GM06990 (cell line): ENCODE measurements at regions not wholly inside any gene's neighbourhood (a gene's known extent, or its start where the extent isn't known, plus 50 kb on each side); places are given as distances from the start of the nearest gene placed in this dataset.

Experiments
- DNase-seq: peaks from one replicate; pipeline ENCODE4 v3.0.0-alpha.2; 2011; ENCODE audit not compliant: insufficient read length; ENCODE audit errors: extremely low read depth
- H3K27me3 ChIP-seq: replicated peaks from 2 replicates; pipeline ENCODE4 v1.6.0; 2011; ENCODE audit warnings: low read length; ENCODE audit not compliant: control insufficient read depth, insufficient read depth
- H3K36me3 ChIP-seq: 2 replicates; pipeline ENCODE4 v1.5.1; 2011; ENCODE audit warnings: low read length; ENCODE audit not compliant: control insufficient read depth, insufficient read depth
- H3K4me3 ChIP-seq: replicated peaks from 2 replicates; pipeline ENCODE4 v1.5.1; 2011; ENCODE audit warnings: low read depth, mild to moderate bottlenecking, control low read depth, low read length
- CTCF ChIP-seq: IDR thresholded peaks from 2 replicates; pipeline ENCODE4 v1.5.1; 2011; ENCODE audit warnings: low read length, control low read depth, mild to moderate bottlenecking, inconsistent platforms; ENCODE audit not compliant: insufficient read depth, poor library complexity, severe bottlenecking

GRCh38 chr3:178082326-178082906, 453.8 kb upstream of the KCNMB2 start:
- no peak for TF ChIP-seq CTCF
- DNase-seq: no peak
- no peaks in the 10 kb centered on the region for H3K27me3 ChIP-seq
- no peak overlapping the region for H3K4me3 ChIP-seq
- H3K36me3 ChIP-seq: no peaks in the 10 kb centered on the region

GRCh38 chr3:178083906-178084866, 452.1 kb upstream of the KCNMB2 start:
- H3K27me3 ChIP-seq: no peaks in the 10 kb centered on the region
- no peaks in the 10 kb centered on the region for H3K36me3 ChIP-seq
- TF ChIP-seq CTCF: peak; percentile 30
- no peak for DNase-seq
- no peak overlapping the region for H3K4me3 ChIP-seq

- Histone ChIP-seq H3K4me3 (no peak overlapping the region), H3K27me3 (no peaks in the 10 kb centered on the region), H3K36me3 (no peaks in the 10 kb centered on the region)
- no peak for TF ChIP-seq CTCF
- DNase-seq: no peak
Observed at GRCh38 chr3:178084938-178085816, 451.1 kb upstream of the KCNMB2 start.

GRCh38 chr3:178085817-178086123, 450.5 kb upstream of the KCNMB2 start:
- DNase-seq: no peak
- no peaks in the 10 kb centered on the region for H3K27me3 ChIP-seq
- no peak for TF ChIP-seq CTCF

GRCh38 chr3:178086144-178086825, 450.0 kb upstream of the KCNMB2 start:
- TF ChIP-seq CTCF: no peak
- DNase-seq: no peak
- no peaks in the 10 kb centered on the region for H3K27me3 ChIP-seq
- H3K4me3 ChIP-seq: no peak overlapping the region
- H3K36me3 ChIP-seq: no peaks in the 10 kb centered on the region

More at GRCh38 chr3:178085817-178086123, 450.5 kb upstream of the KCNMB2 start:
- no peak overlapping the region for H3K4me3 ChIP-seq
- no peaks in the 10 kb centered on the region for H3K36me3 ChIP-seq
